ENCODE measurements at regions not wholly inside any gene's neighbourhood (a gene's known extent, or its start where the extent isn't known, plus 50 kb on each side); places are given as distances from the start of the nearest gene placed in this dataset.
A peak's percentile ranks its signal among the peaks of the same experiment; 100 is the strongest.

GRCh38 chr20:39266989-39267388, 304.8 kb downstream of the DHX35 start:
- no peaks in the 10 kb centered on the region for H3K4me1 ChIP-seq (ENCODE audit: control insufficient read depth, low read length)
- no peaks in the 10 kb centered on the region for H3K79me2 ChIP-seq (ENCODE audit: control insufficient read depth, low read length)
- no peaks in the 10 kb centered on the region for H3K27me3 ChIP-seq (ENCODE audit: control insufficient read depth, low read length)
- H3K36me3 ChIP-seq (ENCODE audit: control insufficient read depth, low read length): no peaks in the 10 kb centered on the region
- no peak overlapping the region for H3K27ac ChIP-seq (ENCODE audit: low read depth, low read length)
- 0 out of 2 replicates have a peak, but pooled peaks cover 3% of the 10 kb centered on the region for H4K20me1 ChIP-seq (ENCODE audit: control insufficient read depth, insufficient read depth, low read depth, low read length)
- H3F3A ChIP-seq (ENCODE audit: control insufficient read depth, insufficient read depth): no peaks in the 10 kb centered on the region
- H3K9me3 ChIP-seq (ENCODE audit: control insufficient read depth, insufficient read depth, low read length): no peaks in the 10 kb centered on the region
- H3K4me2 ChIP-seq (ENCODE audit: low read length): no peak overlapping the region
- no peak for TF ChIP-seq EZH2phosphoT487 (IDR thresholded peaks at IDR 0.05; ENCODE audit: borderline replicate concordance, low read length)
- TF ChIP-seq, protein P1, sequence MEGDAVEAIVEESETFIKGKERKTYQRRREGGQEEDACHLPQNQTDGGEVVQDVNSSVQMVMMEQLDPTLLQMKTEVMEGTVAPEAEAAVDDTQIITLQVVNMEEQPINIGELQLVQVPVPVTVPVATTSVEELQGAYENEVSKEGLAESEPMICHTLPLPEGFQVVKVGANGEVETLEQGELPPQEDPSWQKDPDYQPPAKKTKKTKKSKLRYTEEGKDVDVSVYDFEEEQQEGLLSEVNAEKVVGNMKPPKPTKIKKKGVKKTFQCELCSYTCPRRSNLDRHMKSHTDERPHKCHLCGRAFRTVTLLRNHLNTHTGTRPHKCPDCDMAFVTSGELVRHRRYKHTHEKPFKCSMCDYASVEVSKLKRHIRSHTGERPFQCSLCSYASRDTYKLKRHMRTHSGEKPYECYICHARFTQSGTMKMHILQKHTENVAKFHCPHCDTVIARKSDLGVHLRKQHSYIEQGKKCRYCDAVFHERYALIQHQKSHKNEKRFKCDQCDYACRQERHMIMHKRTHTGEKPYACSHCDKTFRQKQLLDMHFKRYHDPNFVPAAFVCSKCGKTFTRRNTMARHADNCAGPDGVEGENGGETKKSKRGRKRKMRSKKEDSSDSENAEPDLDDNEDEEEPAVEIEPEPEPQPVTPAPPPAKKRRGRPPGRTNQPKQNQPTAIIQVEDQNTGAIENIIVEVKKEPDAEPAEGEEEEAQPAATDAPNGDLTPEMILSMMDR (IDR thresholded peaks at IDR 0.05; ENCODE audit: low read depth, low read length, poor library complexity, severe bottlenecking): no peak
- no peak overlapping the region for H3K4me3 ChIP-seq (ENCODE audit: low read length)
- no peaks in the 10 kb centered on the region for H3K9me2 ChIP-seq (replicated peaks; ENCODE audit: control insufficient read depth, low read length)

- Histone ChIP-seq H3K4me3 (ENCODE audit: low read length) (no peak overlapping the region), H3K79me2 (ENCODE audit: control insufficient read depth, low read length) (no peaks in the 10 kb centered on the region), H3K36me3 (ENCODE audit: control insufficient read depth, low read length) (no peaks in the 10 kb centered on the region), H4K20me1 (ENCODE audit: control insufficient read depth, insufficient read depth, low read depth, low read length) (0 out of 2 replicates have a peak, but pooled peaks cover 3% of the 10 kb centered on the region), H3K9me2 (replicated peaks; ENCODE audit: control insufficient read depth, low read length) (no peaks in the 10 kb centered on the region), H3K9me3 (ENCODE audit: control insufficient read depth, insufficient read depth, low read length) (no peaks in the 10 kb centered on the region), H3K4me2 (ENCODE audit: low read length) (no peak overlapping the region), H3K27me3 (ENCODE audit: control insufficient read depth, low read length) (no peaks in the 10 kb centered on the region), H3K27ac (ENCODE audit: low read depth, low read length) (no peak overlapping the region), H3K4me1 (ENCODE audit: control insufficient read depth, low read length) (no peaks in the 10 kb centered on the region), H3F3A (ENCODE audit: control insufficient read depth, insufficient read depth) (no peaks in the 10 kb centered on the region)
- TF ChIP-seq EZH2phosphoT487 (IDR thresholded peaks at IDR 0.05; ENCODE audit: borderline replicate concordance, low read length): no peak
- TF ChIP-seq, protein P1 (IDR thresholded peaks at IDR 0.05; ENCODE audit: low read depth, low read length, poor library complexity, severe bottlenecking): peak; percentile 94
Observed at GRCh38 chr20:39264506-39265172, 302.5 kb downstream of the DHX35 start.

- Histone ChIP-seq H3K79me2 (ENCODE audit: control insufficient read depth, low read length) (no peaks in the 10 kb centered on the region), H3K9me2 (replicated peaks; ENCODE audit: control insufficient read depth, low read length) (no peaks in the 10 kb centered on the region), H3K36me3 (ENCODE audit: control insufficient read depth, low read length) (no peaks in the 10 kb centered on the region), H3K27me3 (ENCODE audit: control insufficient read depth, low read length) (no peaks in the 10 kb centered on the region), H3F3A (ENCODE audit: control insufficient read depth, insufficient read depth) (no peaks in the 10 kb centered on the region), H3K9me3 (ENCODE audit: control insufficient read depth, insufficient read depth, low read length) (no peaks in the 10 kb centered on the region), H3K27ac (ENCODE audit: low read depth, low read length) (no peak overlapping the region), H4K20me1 (ENCODE audit: control insufficient read depth, insufficient read depth, low read depth, low read length) (0 out of 2 replicates have a peak, but pooled peaks cover 3% of the 10 kb centered on the region), H3K4me3 (ENCODE audit: low read length) (no peak overlapping the region), H3K4me2 (ENCODE audit: low read length) (no peak overlapping the region), H3K4me1 (ENCODE audit: control insufficient read depth, low read length) (no peaks in the 10 kb centered on the region)
- TF ChIP-seq EZH2phosphoT487 (IDR thresholded peaks at IDR 0.05; ENCODE audit: borderline replicate concordance, low read length): no peak
- TF ChIP-seq, protein P1 (IDR thresholded peaks at IDR 0.05; ENCODE audit: low read depth, low read length, poor library complexity, severe bottlenecking): no peak
Observed at GRCh38 chr20:39263076-39263475, 300.9 kb downstream of the DHX35 start.

All from DOHH2 (cell line).